A549 (cell line): ENCODE measurements at regions not wholly inside any gene's neighbourhood (a gene's known extent, or its start where the extent isn't known, plus 50 kb on each side); places are given as distances from the start of the nearest gene placed in this dataset.

ENCODE experiments used
- MAZ ChIP-seq: fragments of 150-350 bp; IDR thresholded peaks from 2 replicates; pipeline ENCODE4 v1.6.1; 2014; ENCODE audit warnings: antibody characterized with exemption, low read depth, low read length, borderline replicate concordance
- PHF8 ChIP-seq: fragments of 200-600 bp; sonication (generic); IDR thresholded peaks from 2 replicates; pipeline ENCODE4 v1.6.1; 2016; ENCODE audit warnings: low read depth, mild to moderate bottlenecking, antibody characterized with exemption, moderate library complexity, borderline replicate concordance
- RAD21 ChIP-seq, 2 experiments: fragments of >200 bp in 1 of 2; sonication (Bioruptor Twin) in 1 of 2; formaldehyde crosslinking in 1 of 2; IDR thresholded peaks in 1 of 2; conservative IDR thresholded peaks in 1 of 2; 2 replicates in 1 of 2; 3 replicates in 1 of 2; pipeline ENCODE4 v1.6.1; 2012 to 2018; ENCODE audit warnings: inconsistent platforms in 1 of 2
- TF ChIP-seq, protein P1 (sequence below): fragments of >200 bp; sonication (Bioruptor Twin); formaldehyde crosslinking; IDR thresholded peaks from 3 replicates; pipeline ENCODE4 v1.5.1; 2016
- TF ChIP-seq, protein P2 (sequence below): IDR thresholded peaks from 2 replicates; pipeline ENCODE4 v1.6.1; 2012
- TF ChIP-seq, protein P3 (sequence below): fragments of 200-600 bp; sonication (generic); IDR thresholded peaks from 2 replicates; pipeline ENCODE4 v1.6.1; 2016; ENCODE audit warnings: antibody characterized with exemption, mild to moderate bottlenecking, moderate library complexity
- TF ChIP-seq, protein P4 (sequence below): fragments of 150-350 bp; IDR thresholded peaks from 2 replicates; pipeline ENCODE4 v1.6.1; 2014; ENCODE audit warnings: low read depth, mild to moderate bottlenecking, low read length

DNA sequence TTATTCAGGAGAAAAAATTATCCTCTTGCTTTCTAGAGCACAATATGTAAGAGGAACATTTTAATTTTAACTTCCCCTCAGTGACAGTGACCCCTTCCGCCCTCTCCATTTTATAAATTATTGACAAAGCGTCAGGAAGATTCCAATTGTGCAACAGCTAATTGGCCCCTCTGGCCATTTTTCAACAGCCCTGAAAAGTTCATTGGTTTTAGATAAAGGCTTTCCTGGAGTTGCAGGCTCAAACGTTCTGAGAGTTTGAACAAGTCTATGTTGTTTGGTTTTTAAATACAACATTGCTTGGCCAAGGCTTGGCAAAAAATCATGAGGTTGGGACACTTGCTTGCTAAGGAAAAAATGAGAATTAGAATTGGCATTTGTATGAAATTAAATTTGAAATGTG, 422.2 kb upstream of the ANKRD30A start:
- TF ChIP-seq, protein P1, sequence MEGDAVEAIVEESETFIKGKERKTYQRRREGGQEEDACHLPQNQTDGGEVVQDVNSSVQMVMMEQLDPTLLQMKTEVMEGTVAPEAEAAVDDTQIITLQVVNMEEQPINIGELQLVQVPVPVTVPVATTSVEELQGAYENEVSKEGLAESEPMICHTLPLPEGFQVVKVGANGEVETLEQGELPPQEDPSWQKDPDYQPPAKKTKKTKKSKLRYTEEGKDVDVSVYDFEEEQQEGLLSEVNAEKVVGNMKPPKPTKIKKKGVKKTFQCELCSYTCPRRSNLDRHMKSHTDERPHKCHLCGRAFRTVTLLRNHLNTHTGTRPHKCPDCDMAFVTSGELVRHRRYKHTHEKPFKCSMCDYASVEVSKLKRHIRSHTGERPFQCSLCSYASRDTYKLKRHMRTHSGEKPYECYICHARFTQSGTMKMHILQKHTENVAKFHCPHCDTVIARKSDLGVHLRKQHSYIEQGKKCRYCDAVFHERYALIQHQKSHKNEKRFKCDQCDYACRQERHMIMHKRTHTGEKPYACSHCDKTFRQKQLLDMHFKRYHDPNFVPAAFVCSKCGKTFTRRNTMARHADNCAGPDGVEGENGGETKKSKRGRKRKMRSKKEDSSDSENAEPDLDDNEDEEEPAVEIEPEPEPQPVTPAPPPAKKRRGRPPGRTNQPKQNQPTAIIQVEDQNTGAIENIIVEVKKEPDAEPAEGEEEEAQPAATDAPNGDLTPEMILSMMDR = no peak
- TF ChIP-seq MAZ (no peak), PHF8 (no peak), RAD21 (conservative IDR thresholded peaks at IDR 0.05 in 1 of 2, IDR thresholded peaks at IDR 0.05 in 1 of 2) (no peak)
- TF ChIP-seq, protein P2, sequence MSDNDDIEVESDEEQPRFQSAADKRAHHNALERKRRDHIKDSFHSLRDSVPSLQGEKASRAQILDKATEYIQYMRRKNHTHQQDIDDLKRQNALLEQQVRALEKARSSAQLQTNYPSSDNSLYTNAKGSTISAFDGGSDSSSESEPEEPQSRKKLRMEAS = no peak
- TF ChIP-seq, protein P3, sequence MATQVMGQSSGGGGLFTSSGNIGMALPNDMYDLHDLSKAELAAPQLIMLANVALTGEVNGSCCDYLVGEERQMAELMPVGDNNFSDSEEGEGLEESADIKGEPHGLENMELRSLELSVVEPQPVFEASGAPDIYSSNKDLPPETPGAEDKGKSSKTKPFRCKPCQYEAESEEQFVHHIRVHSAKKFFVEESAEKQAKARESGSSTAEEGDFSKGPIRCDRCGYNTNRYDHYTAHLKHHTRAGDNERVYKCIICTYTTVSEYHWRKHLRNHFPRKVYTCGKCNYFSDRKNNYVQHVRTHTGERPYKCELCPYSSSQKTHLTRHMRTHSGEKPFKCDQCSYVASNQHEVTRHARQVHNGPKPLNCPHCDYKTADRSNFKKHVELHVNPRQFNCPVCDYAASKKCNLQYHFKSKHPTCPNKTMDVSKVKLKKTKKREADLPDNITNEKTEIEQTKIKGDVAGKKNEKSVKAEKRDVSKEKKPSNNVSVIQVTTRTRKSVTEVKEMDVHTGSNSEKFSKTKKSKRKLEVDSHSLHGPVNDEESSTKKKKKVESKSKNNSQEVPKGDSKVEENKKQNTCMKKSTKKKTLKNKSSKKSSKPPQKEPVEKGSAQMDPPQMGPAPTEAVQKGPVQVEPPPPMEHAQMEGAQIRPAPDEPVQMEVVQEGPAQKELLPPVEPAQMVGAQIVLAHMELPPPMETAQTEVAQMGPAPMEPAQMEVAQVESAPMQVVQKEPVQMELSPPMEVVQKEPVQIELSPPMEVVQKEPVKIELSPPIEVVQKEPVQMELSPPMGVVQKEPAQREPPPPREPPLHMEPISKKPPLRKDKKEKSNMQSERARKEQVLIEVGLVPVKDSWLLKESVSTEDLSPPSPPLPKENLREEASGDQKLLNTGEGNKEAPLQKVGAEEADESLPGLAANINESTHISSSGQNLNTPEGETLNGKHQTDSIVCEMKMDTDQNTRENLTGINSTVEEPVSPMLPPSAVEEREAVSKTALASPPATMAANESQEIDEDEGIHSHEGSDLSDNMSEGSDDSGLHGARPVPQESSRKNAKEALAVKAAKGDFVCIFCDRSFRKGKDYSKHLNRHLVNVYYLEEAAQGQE = no peak
- TF ChIP-seq, protein P4, sequence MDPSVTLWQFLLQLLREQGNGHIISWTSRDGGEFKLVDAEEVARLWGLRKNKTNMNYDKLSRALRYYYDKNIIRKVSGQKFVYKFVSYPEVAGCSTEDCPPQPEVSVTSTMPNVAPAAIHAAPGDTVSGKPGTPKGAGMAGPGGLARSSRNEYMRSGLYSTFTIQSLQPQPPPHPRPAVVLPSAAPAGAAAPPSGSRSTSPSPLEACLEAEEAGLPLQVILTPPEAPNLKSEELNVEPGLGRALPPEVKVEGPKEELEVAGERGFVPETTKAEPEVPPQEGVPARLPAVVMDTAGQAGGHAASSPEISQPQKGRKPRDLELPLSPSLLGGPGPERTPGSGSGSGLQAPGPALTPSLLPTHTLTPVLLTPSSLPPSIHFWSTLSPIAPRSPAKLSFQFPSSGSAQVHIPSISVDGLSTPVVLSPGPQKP = no peak
